Adrenal gland (tissue), 9 donors: ENCODE measurements at regions not wholly inside any gene's neighbourhood (a gene's known extent, or its start where the extent isn't known, plus 50 kb on each side); places are given as distances from the start of the nearest gene placed in this dataset.

Source experiments
- DNase-seq, 7 donors: peaks; one replicate each; pipeline ENCODE4 v3.0.0-alpha.2; 2019 to 2020
- H3K27ac ChIP-seq, 5 donors: fragments of 200-600 bp; sonication (generic) in 4 of 5; 1 replicate in 3 of 5; 2 replicates in 2 of 5; pipeline versions ENCODE4 v1.5.1 to v1.8.0; 2016 to 2020; ENCODE audit warnings: mild to moderate bottlenecking in 1 of 5
- H3K27me3 ChIP-seq: fragments of 200-600 bp; 2 replicates; pipeline ENCODE4 v1.8.0; 2021
- H3K36me3 ChIP-seq, 2 donors: fragments of 200-600 bp; replicated peaks in 1 of 2; 1 replicate in 1 of 2; 2 replicates in 1 of 2; pipeline versions ENCODE4 v1.5.1 to v1.8.0; 2018 to 2022
- H3K4me1 ChIP-seq, 2 donors: fragments of 200-600 bp; replicated peaks in 1 of 2; 1 replicate in 1 of 2; 2 replicates in 1 of 2; pipeline versions ENCODE4 v1.5.1 to v1.8.0; 2018 to 2021
- H3K4me3 ChIP-seq, 4 donors: fragments of 200-600 bp; sonication (generic) in 3 of 4; one replicate each; pipeline ENCODE4 v1.5.1; 2016 to 2018
- H3K9me3 ChIP-seq, 3 donors: fragments of 200-600 bp; sonication (generic) in 1 of 3; replicated peaks in 1 of 3; 1 replicate in 2 of 3; 2 replicates in 1 of 3; pipeline versions ENCODE4 v1.5.1 to v1.8.0; 2016 to 2021
- CTCF ChIP-seq, 6 experiments: fragments of 450-650 bp in 4 of 6; fragments of 200-600 bp in 2 of 6; sonication (generic) in 1 of 6; IDR thresholded peaks; 1 replicate in 5 of 6; 2 replicates in 1 of 6; pipeline versions ENCODE4 v1.5.1 to v1.8.0; 2016 to 2021; ENCODE audit warnings: antibody characterized with exemption in 6 of 6, mild to moderate bottlenecking in 2 of 6, moderate library complexity in 1 of 6
- POLR2A ChIP-seq, 2 donors: fragments of 450-650 bp; IDR thresholded peaks; one replicate each; pipeline ENCODE4 v1.6.1; 2017; ENCODE audit warnings: antibody characterized with exemption in 2 of 2, mild to moderate bottlenecking in 2 of 2, moderate library complexity in 1 of 2
- WGBS, 4 donors: extraction: QIAGEN DNeasy Blood & Tissue Kit in 2 of 4; methylation state at CpG; one replicate each; pipeline versions ENCODE4 v1.1.5 to v1.1.7; 2013 to 2017; 5-methylcytosine and 5-hydroxymethylcytosine counted together
- intact Hi-C, 2 donors: fragments of 100-400 bp; cut with DNase I; formaldehyde crosslinking; loops; one replicate each; pipeline versions ENCODE4 v1.14.1 to v1.15.0; 2022 to 2023
- donor health status: healthy with polysubstance abuse.
- donor health status: Bipolar disorder and iron deficiency.
- donor health status: DM: yes; HTN: yes; CAD: no.
- donor health status: DM: no; HTN: no; CAD: no.
- donor health status: DM: no; HTN: no; CAD: no.

- WGBS, 4 donors = 76 to 88% (median 82%) methylated on average over 2 of the region's 2 CpGs
- no peaks in the 10 kb centered on the region for H3K9me3 ChIP-seq
- DNase-seq = no peak
- intact Hi-C loops = no loop called here
- peaks cover 6% of the 10 kb centered on the region for H3K27me3 ChIP-seq
- H3K27ac ChIP-seq = no peak overlapping the region
- H3K36me3 ChIP-seq = no peaks in the 10 kb centered on the region
- no peak overlapping the region for H3K4me3 ChIP-seq
- no peaks in the 10 kb centered on the region for H3K4me1 ChIP-seq
- TF ChIP-seq CTCF (IDR thresholded peaks at IDR 0.05) (no peak), POLR2A (IDR thresholded peaks at IDR 0.05) (no peak)
These were observed 215.9 kb upstream of the HMGA2 start for GRCh38 chr12:65608319-65608916.

GRCh38 chr12:65609359-65609771 lies 214.9 kb upstream of the HMGA2 start:
- H3K27me3 ChIP-seq = peaks cover 11% of the 10 kb centered on the region
- H3K27ac ChIP-seq = no peak overlapping the region
- H3K4me1 ChIP-seq = no peaks in the 10 kb centered on the region
- no peaks in the 10 kb centered on the region for H3K36me3 ChIP-seq
- no peak for DNase-seq
- TF ChIP-seq POLR2A (IDR thresholded peaks at IDR 0.05) (no peak), CTCF (IDR thresholded peaks at IDR 0.05) (no peak)
- H3K9me3 ChIP-seq = no peaks in the 10 kb centered on the region
- intact Hi-C loops = no loop called here
- WGBS, 4 donors = 69 to 76% (median 72%) methylated on average over 4 of the region's 4 CpGs
- no peak overlapping the region for H3K4me3 ChIP-seq

- H3K27ac ChIP-seq = no peak overlapping the region
- H3K9me3 ChIP-seq = no peaks in the 10 kb centered on the region
- H3K27me3 ChIP-seq = peaks cover 11% of the 10 kb centered on the region
- TF ChIP-seq CTCF (IDR thresholded peaks at IDR 0.05) = no peak
- no peak for TF ChIP-seq POLR2A (IDR thresholded peaks at IDR 0.05)
- no peak overlapping the region for H3K4me3 ChIP-seq
- no peaks in the 10 kb centered on the region for H3K4me1 ChIP-seq
- H3K36me3 ChIP-seq = no peaks in the 10 kb centered on the region
- DNase-seq = no peak
- WGBS, 4 donors = 81 to 88% (median 86%) methylated on average over 3 of the region's 3 CpGs
- intact Hi-C loops = loop anchor here in 1 of 2 donors (10.0 kb wide), 1 partner anchor 383 kb away; no protein-coding TSS in a partner anchor
These were observed 212.9 kb upstream of the HMGA2 start for GRCh38 chr12:65611396-65611795.

GRCh38 chr12:65612440-65612839 lies 211.8 kb upstream of the HMGA2 start:
- no peak for DNase-seq
- Histone ChIP-seq H3K36me3 (no peaks in the 10 kb centered on the region), H3K4me3 (no peak overlapping the region), H3K9me3 (no peaks in the 10 kb centered on the region), H3K27ac (no peak overlapping the region), H3K27me3 (peaks cover 11% of the 10 kb centered on the region), H3K4me1 (no peaks in the 10 kb centered on the region)
- WGBS, 4 donors = 74 to 80% (median 77%) methylated on average over 7 of the region's 7 CpGs
- TF ChIP-seq CTCF (IDR thresholded peaks at IDR 0.05) = no peak
- no peak for TF ChIP-seq POLR2A (IDR thresholded peaks at IDR 0.05)
- intact Hi-C loops = loop anchor here in 1 of 2 donors (10.0 kb wide), 1 partner anchor 382 kb away; no protein-coding TSS in a partner anchor
